OCI-LY7 (cell line): ENCODE measurements at regions not wholly inside any gene's neighbourhood (a gene's known extent, or its start where the extent isn't known, plus 50 kb on each side); places are given as distances from the start of the nearest gene placed in this dataset.

Experiments
- BruUV-seq: library from RNA; stranded (reverse); fragments of 400-500 nt; replicated peaks from 2 replicates; lab custom pipeline; 2021; lab: Mats Ljungman, UMichigan
- CTCF ChIA-PET: fragments of 300-600 bp; sonication (Branson Sonifier 250); formaldehyde crosslinking; loops from one replicate; lab custom pipeline; 2022; ENCODE audit warnings: antibody characterized with exemption; ENCODE audit not compliant: unreplicated experiment; lab: Charles Lee
- POLR2A ChIA-PET: fragments of 300-600 bp; sonication (Branson Sonifier 250); formaldehyde crosslinking; loops from one replicate; lab custom pipeline; 2022; ENCODE audit warnings: antibody characterized with exemption; lab: Charles Lee
- DNase-seq: peaks from one replicate; pipeline ENCODE4 v3.0.0-alpha.2; 2015; ENCODE audit warnings: low spot score
- H2AFZ ChIP-seq: fragments of 200-600 bp; sonication (generic), shearing (Covaris generic); 2 replicates; pipeline ENCODE4 v1.6.1; 2014; ENCODE audit warnings: mild to moderate bottlenecking, antibody characterized with exemption, low read length, moderate library complexity
- H3K27ac ChIP-seq: fragments of 200-600 bp; sonication (generic); 2 replicates; pipeline ENCODE4 v1.5.1; 2014; ENCODE audit warnings: mixed run types, low read depth, mild to moderate bottlenecking, moderate library complexity, low read length, inconsistent platforms; ENCODE audit not compliant: poor library complexity, severe bottlenecking
- H3K36me3 ChIP-seq: fragments of 200-600 bp; sonication (generic); 2 replicates; pipeline ENCODE4 v1.6.1; 2014; ENCODE audit warnings: mild to moderate bottlenecking, antibody characterized with exemption, low read length, moderate library complexity, mixed read lengths; ENCODE audit not compliant: insufficient read depth
- H3K4me1 ChIP-seq: fragments of 200-600 bp; sonication (generic); 2 replicates; pipeline ENCODE4 v1.5.1; 2014; ENCODE audit warnings: mild to moderate bottlenecking, low read length; ENCODE audit not compliant: insufficient read depth, poor library complexity, severe bottlenecking
- H3K4me2 ChIP-seq: fragments of 200-600 bp; sonication (generic); 2 replicates; pipeline ENCODE4 v1.6.1; 2014; ENCODE audit warnings: mild to moderate bottlenecking, low read length
- H3K4me3 ChIP-seq: fragments of 200-600 bp; sonication (generic); 2 replicates; pipeline ENCODE4 v1.5.1; 2014; ENCODE audit warnings: mild to moderate bottlenecking, low read depth, low read length; ENCODE audit not compliant: poor library complexity, severe bottlenecking
- H3K79me2 ChIP-seq: fragments of 200-600 bp; sonication (generic); 2 replicates; pipeline ENCODE4 v1.6.1; 2016; ENCODE audit warnings: low read depth, mild to moderate bottlenecking, low read length, moderate library complexity, mixed read lengths; ENCODE audit not compliant: insufficient read depth
- H3K9me2 ChIP-seq: fragments of 200-600 bp; sonication (generic); 2 replicates; pipeline ENCODE4 v1.6.1; 2016; ENCODE audit warnings: mild to moderate bottlenecking, low read length, mixed read lengths; ENCODE audit not compliant: insufficient read depth
- H3K9me3 ChIP-seq: fragments of 200-600 bp; sonication (generic); 2 replicates; pipeline ENCODE4 v1.6.1; 2014; ENCODE audit warnings: mild to moderate bottlenecking, mixed run types, low read length, mixed read lengths
- H4K20me1 ChIP-seq: fragments of 200-600 bp; sonication (generic); 2 replicates; pipeline ENCODE4 v1.6.1; 2014; ENCODE audit warnings: mild to moderate bottlenecking, antibody characterized with exemption, low read length, moderate library complexity, mixed read lengths; ENCODE audit not compliant: insufficient read depth
- CTCF ChIP-seq: fragments of 200-600 bp; sonication (generic); conservative IDR thresholded peaks from 2 replicates; pipeline ENCODE4 v1.5.1; 2014; ENCODE audit warnings: mild to moderate bottlenecking, antibody characterized with exemption, low read length, moderate library complexity, mixed read lengths
- EZH2phosphoT487 ChIP-seq: fragments of 200-600 bp; sonication (generic); IDR thresholded peaks from 2 replicates; pipeline ENCODE4 v1.6.1; 2018; ENCODE audit warnings: low read depth, borderline replicate concordance, mild to moderate bottlenecking, mixed run types, antibody characterized with exemption, low read length, moderate library complexity, mixed read lengths
- intact Hi-C: fragments of 100-400 bp; cut with micrococcal nuclease; formaldehyde crosslinking; loops from one replicate; pipeline ENCODE4 v1.10.0; 2022; ENCODE audit not compliant: unreplicated experiment

GRCh38 chr4:149136951-149137620 lies 678.6 kb downstream of the IQCM start:
- Histone ChIP-seq H3K36me3 (no peaks in the 10 kb centered on the region), H3K9me2 (no peaks in the 10 kb centered on the region), H2AFZ (no peak overlapping the region), H3K27ac (no peak overlapping the region), H3K4me1 (no peaks in the 10 kb centered on the region), H3K4me2 (no peak overlapping the region), H3K79me2 (no peaks in the 10 kb centered on the region), H3K9me3 (no peaks in the 10 kb centered on the region), H3K4me3 (no peak overlapping the region), H4K20me1 (no peaks in the 10 kb centered on the region)
- BruUV-seq = no TSS peak
- ChIA-PET CTCF (no interaction called here), POLR2A (no interaction called here)
- no peak for TF ChIP-seq EZH2phosphoT487
- TF ChIP-seq CTCF = no peak
- DNase-seq = no peak
- intact Hi-C loops = no loop called here

DNA sequence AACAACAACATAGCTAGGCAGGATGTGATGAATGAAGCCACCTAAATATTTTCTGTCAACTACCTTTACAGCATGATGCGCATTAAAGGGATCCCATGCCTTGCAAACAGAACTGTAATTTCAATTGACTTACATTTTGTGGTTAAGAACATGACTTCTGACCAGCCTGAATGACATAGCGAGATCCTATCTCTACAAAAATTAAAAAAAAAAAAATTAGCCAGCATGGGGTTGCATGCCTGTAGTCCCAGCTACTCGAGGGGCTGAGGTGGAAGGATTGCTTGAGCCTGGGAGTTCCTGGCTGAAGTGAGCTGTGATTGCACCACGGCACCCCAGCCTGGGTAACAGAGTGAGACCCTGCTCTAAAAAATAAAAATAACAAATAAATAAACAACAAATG lies 680.6 kb downstream of the IQCM start:
- H3K4me2 ChIP-seq = no peak overlapping the region
- H3K36me3 ChIP-seq = no peaks in the 10 kb centered on the region
- no peak overlapping the region for H3K27ac ChIP-seq
- intact Hi-C loops = no loop called here
- H3K4me3 ChIP-seq = no peak overlapping the region
- H3K9me3 ChIP-seq = no peaks in the 10 kb centered on the region
- no peaks in the 10 kb centered on the region for H4K20me1 ChIP-seq
- H3K9me2 ChIP-seq = no peaks in the 10 kb centered on the region
- DNase-seq = no peak
- no peak for TF ChIP-seq CTCF
- no peak for TF ChIP-seq EZH2phosphoT487
- H3K4me1 ChIP-seq = no peaks in the 10 kb centered on the region
- ChIA-PET CTCF (no interaction called here), POLR2A (interaction anchor here (1.0 kb wide), 1 partner anchor 13 kb away, joined by 3 read pairs; no protein-coding TSS in a partner anchor)
- no TSS peak for BruUV-seq
- H2AFZ ChIP-seq = no peak overlapping the region
- no peaks in the 10 kb centered on the region for H3K79me2 ChIP-seq

- no peak overlapping the region for H3K4me2 ChIP-seq
- no TSS peak for BruUV-seq
- H4K20me1 ChIP-seq = no peaks in the 10 kb centered on the region
- DNase-seq = no peak
- intact Hi-C loops = no loop called here
- H2AFZ ChIP-seq = no peak overlapping the region
- no peaks in the 10 kb centered on the region for H3K9me3 ChIP-seq
- no peaks in the 10 kb centered on the region for H3K4me1 ChIP-seq
- POLR2A ChIA-PET = no interaction called here
- no peak for TF ChIP-seq EZH2phosphoT487
- TF ChIP-seq CTCF = no peak
- H3K9me2 ChIP-seq = no peaks in the 10 kb centered on the region
- H3K36me3 ChIP-seq = no peaks in the 10 kb centered on the region
- H3K79me2 ChIP-seq = no peaks in the 10 kb centered on the region
- no peak overlapping the region for H3K4me3 ChIP-seq
- CTCF ChIA-PET = no interaction called here
- no peak overlapping the region for H3K27ac ChIP-seq
These were observed 678.8 kb upstream of the NR3C2 start for GRCh38 chr4:149121023-149121404.
